ENCODE measurements at regions not wholly inside any gene's neighbourhood (a gene's known extent, or its start where the extent isn't known, plus 50 kb on each side); places are given as distances from the start of the nearest gene placed in this dataset.

GRCh38 chr12:81874166-81874565 lies 115.0 kb upstream of the PPFIA2 start:
- H3K27me3 Mint-ChIP-seq, result no peaks in the 10 kb centered on the region
- H2AFZ ChIP-seq (ENCODE audit: insufficient read depth, low read depth, low read length, poor library complexity, severe bottlenecking), result no peak overlapping the region
- no peaks in the 10 kb centered on the region for H3K79me2 ChIP-seq (ENCODE audit: control insufficient read depth, insufficient read depth, low read length)
- H3K4me3 Mint-ChIP-seq, result no peak overlapping the region
- no peak for DNase-seq
- no peaks in the 10 kb centered on the region for H4K20me1 ChIP-seq (ENCODE audit: control insufficient read depth, insufficient read depth, low read length, poor library complexity, severe bottlenecking)
- WGBS (ENCODE audit: insufficient coverage), result 80% methylated on average over 1 of the region's 4 CpGs
- no peaks in the 10 kb centered on the region for H3K4me1 Mint-ChIP-seq
- intact Hi-C loops (cut with micrococcal nuclease), result no loop called here
- peaks cover 4% of the 10 kb centered on the region for H3K9me3 Mint-ChIP-seq (ENCODE audit: insufficient read depth)
- H3K27ac ChIP-seq (ENCODE audit: low read length in 2 of 2), result no peak overlapping the region
- no peaks in the 10 kb centered on the region for H3K9me3 ChIP-seq (ENCODE audit: control extremely low read depth in 1 of 3, control insufficient read depth in 2 of 3, insufficient read depth in 1 of 3, low read length in 2 of 3)
- CTCF ChIA-PET, result no interaction called here
- ATAC-seq (ENCODE audit: low read depth), result no peak
- TF ChIP-seq CTCF (IDR thresholded peaks at IDR 0.05) (no peak), EZH2 (IDR thresholded peaks at IDR 0.05; ENCODE audit: borderline replicate concordance, insufficient read depth, low read depth, low read length, poor library complexity, severe bottlenecking) (no peak)
- POLR2A ChIA-PET, result no interaction called here
- no peak overlapping the region for H3K4me2 ChIP-seq (replicated peaks; ENCODE audit: low read depth, low read length, poor library complexity, severe bottlenecking)
- no peaks in the 10 kb centered on the region for H3K4me1 ChIP-seq (ENCODE audit: control insufficient read depth in 2 of 2, insufficient read depth in 2 of 2, low read length in 2 of 2)
- H3K4me3 ChIP-seq (ENCODE audit: control extremely low read depth in 1 of 5, extremely low read depth in 1 of 5, insufficient read depth in 1 of 5, low read depth in 2 of 5, low read length in 4 of 5), result no peak overlapping the region
- no peaks in the 10 kb centered on the region for H3K27me3 ChIP-seq (replicated peaks in 1 of 4; ENCODE audit: control extremely low read depth in 1 of 4, control insufficient read depth in 3 of 4, insufficient read depth in 4 of 4, low read length in 3 of 4)
- no peaks in the 10 kb centered on the region for H3K36me3 ChIP-seq (replicated peaks in 1 of 2; ENCODE audit: control extremely low read depth in 1 of 2, control insufficient read depth in 1 of 2, extremely low read depth in 1 of 2, insufficient read depth in 2 of 2, low read length in 1 of 2)
- no peak overlapping the region for H3K9ac ChIP-seq (ENCODE audit: low read length)
- no peak overlapping the region for H3K27ac Mint-ChIP-seq

GRCh38 chr12:81872400-81872799 lies 113.2 kb upstream of the PPFIA2 start:
- H3K4me3 Mint-ChIP-seq, result no peak overlapping the region
- intact Hi-C loops (cut with micrococcal nuclease), result no loop called here
- no peaks in the 10 kb centered on the region for H3K9me3 ChIP-seq (ENCODE audit: control extremely low read depth in 1 of 3, control insufficient read depth in 2 of 3, insufficient read depth in 1 of 3, low read length in 2 of 3)
- no peak overlapping the region for H3K4me3 ChIP-seq (ENCODE audit: control extremely low read depth in 1 of 5, extremely low read depth in 1 of 5, insufficient read depth in 1 of 5, low read depth in 2 of 5, low read length in 4 of 5)
- peaks cover 4% of the 10 kb centered on the region for H3K9me3 Mint-ChIP-seq (ENCODE audit: insufficient read depth)
- H3K4me1 ChIP-seq (ENCODE audit: control insufficient read depth in 2 of 2, insufficient read depth in 2 of 2, low read length in 2 of 2), result no peaks in the 10 kb centered on the region
- H3K27ac ChIP-seq (ENCODE audit: low read length in 2 of 2), result no peak overlapping the region
- no peak overlapping the region for H2AFZ ChIP-seq (ENCODE audit: insufficient read depth, low read depth, low read length, poor library complexity, severe bottlenecking)
- H3K27ac Mint-ChIP-seq, result no peak overlapping the region
- ATAC-seq (ENCODE audit: low read depth) (no peak), DNase-seq (no peak)
- H3K27me3 Mint-ChIP-seq, result no peaks in the 10 kb centered on the region
- no CpG with 5 or more reads among the region's 1 CpG for WGBS (ENCODE audit: insufficient coverage)
- H3K36me3 ChIP-seq (replicated peaks in 1 of 2; ENCODE audit: control extremely low read depth in 1 of 2, control insufficient read depth in 1 of 2, extremely low read depth in 1 of 2, insufficient read depth in 2 of 2, low read length in 1 of 2), result no peaks in the 10 kb centered on the region
- ChIA-PET CTCF (no interaction called here), POLR2A (no interaction called here)
- H3K4me2 ChIP-seq (replicated peaks; ENCODE audit: low read depth, low read length, poor library complexity, severe bottlenecking), result no peak overlapping the region
- no peak overlapping the region for H3K9ac ChIP-seq (ENCODE audit: low read length)
- no peaks in the 10 kb centered on the region for H3K27me3 ChIP-seq (replicated peaks in 1 of 4; ENCODE audit: control extremely low read depth in 1 of 4, control insufficient read depth in 3 of 4, insufficient read depth in 4 of 4, low read length in 3 of 4)
- TF ChIP-seq CTCF (IDR thresholded peaks at IDR 0.05), result no peak
- TF ChIP-seq EZH2 (IDR thresholded peaks at IDR 0.05; ENCODE audit: borderline replicate concordance, insufficient read depth, low read depth, low read length, poor library complexity, severe bottlenecking), result no peak
- no peaks in the 10 kb centered on the region for H4K20me1 ChIP-seq (ENCODE audit: control insufficient read depth, insufficient read depth, low read length, poor library complexity, severe bottlenecking)
- no peaks in the 10 kb centered on the region for H3K79me2 ChIP-seq (ENCODE audit: control insufficient read depth, insufficient read depth, low read length)
- H3K4me1 Mint-ChIP-seq, result no peaks in the 10 kb centered on the region
